ENCODE measurements at regions not wholly inside any gene's neighbourhood (a gene's known extent, or its start where the extent isn't known, plus 50 kb on each side); places are given as distances from the start of the nearest gene placed in this dataset.

GRCh38 chr18:44545359-44545985 is 135.2 kb upstream of the SETBP1 start:
- ATAC-seq (ENCODE audit: poor library complexity), result no peak
- H3K27me3 Mint-ChIP-seq, result no peaks in the 10 kb centered on the region
- H3K27me3 ChIP-seq (ENCODE audit: control insufficient read depth in 1 of 2, insufficient read depth in 2 of 2, low read length in 2 of 2), result no peaks in the 10 kb centered on the region
- H3K36me3 ChIP-seq (ENCODE audit: insufficient read depth, low read length), result no peaks in the 10 kb centered on the region
- no peak overlapping the region for H3K27ac ChIP-seq (ENCODE audit: low read depth in 1 of 2, low read length in 2 of 2)
- ChIA-PET CTCF (no interaction called here), POLR2A (no interaction called here)
- no peak overlapping the region for H3K27ac Mint-ChIP-seq
- H3K36me3 Mint-ChIP-seq (ENCODE audit: low read depth), result no peaks in the 10 kb centered on the region
- intact Hi-C loops (cut with DNase I, micrococcal nuclease), result no loop called here
- no peaks in the 10 kb centered on the region for H3K4me1 Mint-ChIP-seq (ENCODE audit: low read depth)
- no peak overlapping the region for H3K4me3 Mint-ChIP-seq
- no peaks in the 10 kb centered on the region for H3K9me3 ChIP-seq (ENCODE audit: control insufficient read depth in 1 of 2, insufficient read depth in 1 of 2, low read length in 2 of 2)
- H3K4me1 ChIP-seq (ENCODE audit: insufficient read depth, low read length), result no peaks in the 10 kb centered on the region
- no peak for TF ChIP-seq CTCF (IDR thresholded peaks at IDR 0.05)
- no peaks in the 10 kb centered on the region for H3K9me3 Mint-ChIP-seq
- no peak overlapping the region for H3K4me3 ChIP-seq (ENCODE audit: low read length)
- no peak for DNase-seq

GRCh38 chr18:44546954-44547353 is 133.7 kb upstream of the SETBP1 start:
- ATAC-seq (ENCODE audit: poor library complexity), result no peak
- Histone ChIP-seq H3K4me1 (ENCODE audit: insufficient read depth, low read length) (no peaks in the 10 kb centered on the region), H3K36me3 (ENCODE audit: insufficient read depth, low read length) (no peaks in the 10 kb centered on the region), H3K4me3 (ENCODE audit: low read length) (no peak overlapping the region), H3K9me3 (ENCODE audit: control insufficient read depth in 1 of 2, insufficient read depth in 1 of 2, low read length in 2 of 2) (no peaks in the 10 kb centered on the region), H3K27ac (ENCODE audit: low read depth in 1 of 2, low read length in 2 of 2) (no peak overlapping the region), H3K27me3 (ENCODE audit: control insufficient read depth in 1 of 2, insufficient read depth in 2 of 2, low read length in 2 of 2) (no peaks in the 10 kb centered on the region)
- Mint-ChIP-seq H3K4me1 (ENCODE audit: low read depth) (no peaks in the 10 kb centered on the region), H3K36me3 (ENCODE audit: low read depth) (no peaks in the 10 kb centered on the region), H3K9me3 (no peaks in the 10 kb centered on the region), H3K27ac (no peak overlapping the region), H3K4me3 (no peak overlapping the region), H3K27me3 (no peaks in the 10 kb centered on the region)
- ChIA-PET CTCF (no interaction called here), POLR2A (no interaction called here)
- intact Hi-C loops (cut with DNase I, micrococcal nuclease), result no loop called here
- DNase-seq, result no peak
- no peak for TF ChIP-seq CTCF (IDR thresholded peaks at IDR 0.05)

GRCh38 chr18:44548291-44549221 is 132.1 kb upstream of the SETBP1 start:
- Mint-ChIP-seq H3K27me3 (no peaks in the 10 kb centered on the region), H3K4me1 (ENCODE audit: low read depth) (no peaks in the 10 kb centered on the region), H3K27ac (no peak overlapping the region), H3K36me3 (ENCODE audit: low read depth) (no peaks in the 10 kb centered on the region), H3K4me3 (no peak overlapping the region), H3K9me3 (no peaks in the 10 kb centered on the region)
- H3K27ac ChIP-seq (ENCODE audit: low read depth in 1 of 2, low read length in 2 of 2), result no peak overlapping the region
- POLR2A ChIA-PET, result no interaction called here
- H3K27me3 ChIP-seq (ENCODE audit: control insufficient read depth in 1 of 2, insufficient read depth in 2 of 2, low read length in 2 of 2), result no peaks in the 10 kb centered on the region
- H3K4me1 ChIP-seq (ENCODE audit: insufficient read depth, low read length), result no peaks in the 10 kb centered on the region
- no peaks in the 10 kb centered on the region for H3K36me3 ChIP-seq (ENCODE audit: insufficient read depth, low read length)
- no peak for TF ChIP-seq CTCF (IDR thresholded peaks at IDR 0.05)
- CTCF ChIA-PET, result no interaction called here
- H3K4me3 ChIP-seq (ENCODE audit: low read length), result no peak overlapping the region
- H3K9me3 ChIP-seq (ENCODE audit: control insufficient read depth in 1 of 2, insufficient read depth in 1 of 2, low read length in 2 of 2), result no peaks in the 10 kb centered on the region
- intact Hi-C loops (cut with DNase I, micrococcal nuclease), result no loop called here
- ATAC-seq (ENCODE audit: poor library complexity) (no peak), DNase-seq (no peak)
